ENCODE measurements at regions not wholly inside any gene's neighbourhood (a gene's known extent, or its start where the extent isn't known, plus 50 kb on each side); places are given as distances from the start of the nearest gene placed in this dataset.

DNA sequence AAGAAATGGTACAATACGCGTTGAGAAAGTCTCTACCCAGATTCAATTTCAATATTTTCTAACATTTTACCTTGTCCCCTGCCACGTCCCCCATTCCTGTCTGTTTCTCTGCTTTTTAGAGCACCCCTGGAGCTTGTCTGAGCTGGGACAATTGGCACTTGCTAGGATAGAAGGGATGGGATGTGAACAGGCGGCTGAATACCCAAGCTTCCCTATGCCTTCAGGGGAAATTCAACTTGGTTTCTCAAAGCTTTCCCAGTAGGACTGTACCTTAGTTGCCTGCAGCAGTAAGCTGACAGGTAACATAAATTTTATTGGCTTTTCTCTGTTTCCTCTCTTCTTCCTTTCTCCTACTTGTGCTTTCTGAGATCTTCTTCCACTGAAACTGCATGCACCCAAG, 1663.3 kb downstream of the EFNB2 start:
- DNase-seq (ENCODE audit: low read depth, low spot score), result no peak

DNA sequence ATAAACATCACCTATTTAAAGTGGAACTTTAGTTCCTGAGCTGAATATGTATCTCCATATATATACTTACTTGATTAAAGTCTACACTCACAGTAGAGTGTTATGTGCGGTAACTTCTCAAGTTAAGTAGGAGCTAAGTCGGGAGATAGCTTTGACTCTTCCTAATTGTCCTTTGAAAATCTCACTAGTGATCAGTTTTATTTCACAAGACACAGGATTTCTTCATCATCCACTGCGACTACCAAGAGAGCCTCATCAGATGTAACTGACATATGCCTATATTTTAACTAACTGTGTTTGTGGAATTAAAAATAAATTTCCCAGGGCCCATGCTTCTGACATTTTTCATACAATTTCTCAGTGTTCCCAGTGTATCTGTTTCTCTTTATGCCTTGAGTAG, 1664.0 kb downstream of the EFNB2 start:
- no peak for DNase-seq (ENCODE audit: low read depth, low spot score)

DNA sequence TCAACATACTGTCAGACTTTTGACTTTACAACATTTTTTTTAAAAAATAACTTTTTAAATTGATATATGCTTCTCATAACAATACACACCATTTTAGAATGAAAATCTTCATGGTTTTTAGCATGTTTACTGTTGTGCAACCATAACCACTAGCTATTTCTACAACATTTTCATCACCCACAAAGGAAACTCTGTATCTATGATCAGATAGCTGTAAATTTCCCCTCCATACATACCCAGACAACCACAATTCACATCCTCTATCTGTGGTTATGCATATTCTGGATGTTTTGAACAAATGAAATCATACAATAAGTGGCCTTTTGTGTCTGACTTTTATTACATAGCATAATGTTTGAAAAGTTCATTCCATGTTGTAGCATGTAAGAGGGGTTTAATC, 1666.0 kb downstream of the EFNB2 start:
- no peak for DNase-seq (ENCODE audit: low read depth, low spot score)

DNA sequence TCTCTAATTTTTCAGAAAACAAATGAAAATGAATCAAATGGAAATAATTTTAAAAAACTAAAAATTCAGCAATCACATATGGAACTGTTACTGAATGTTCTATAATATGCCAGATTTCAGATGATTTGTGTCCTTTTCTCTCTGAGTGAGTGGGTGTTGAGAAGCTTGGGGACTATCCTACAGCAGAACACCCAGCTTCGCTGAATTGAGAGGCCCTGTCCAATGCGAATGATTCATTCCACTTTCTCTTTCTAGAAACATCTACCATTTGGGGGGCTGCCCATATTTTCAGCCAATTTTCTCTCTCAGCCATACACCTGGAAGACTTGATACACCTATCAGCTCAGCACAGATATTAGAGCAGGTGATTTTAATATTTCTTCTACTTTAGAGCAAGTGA, 1666.7 kb downstream of the EFNB2 start:
- DNase-seq (ENCODE audit: low read depth, low spot score), result no peak

DNA sequence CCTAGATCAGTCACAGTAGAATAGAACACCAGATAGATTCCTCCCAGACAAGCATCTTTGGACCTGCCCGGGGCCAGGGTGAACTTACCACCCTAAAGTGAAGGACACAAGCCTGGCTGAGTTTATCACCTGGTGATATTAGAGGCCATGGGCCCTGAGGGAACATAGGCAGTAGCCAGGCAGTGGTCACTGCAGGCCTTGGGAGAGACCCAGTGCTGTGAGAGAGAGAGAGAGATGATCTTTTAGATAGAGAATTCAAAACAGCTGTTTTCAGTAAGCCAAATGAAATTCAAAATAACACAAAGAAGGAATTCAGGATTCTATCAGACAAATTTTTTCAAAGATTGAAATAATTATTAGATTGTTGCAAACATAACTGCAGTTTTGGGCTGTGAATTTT, 1679.9 kb downstream of the EFNB2 start:
- DNase-seq (ENCODE audit: low read depth, low spot score), result no peak

DNA sequence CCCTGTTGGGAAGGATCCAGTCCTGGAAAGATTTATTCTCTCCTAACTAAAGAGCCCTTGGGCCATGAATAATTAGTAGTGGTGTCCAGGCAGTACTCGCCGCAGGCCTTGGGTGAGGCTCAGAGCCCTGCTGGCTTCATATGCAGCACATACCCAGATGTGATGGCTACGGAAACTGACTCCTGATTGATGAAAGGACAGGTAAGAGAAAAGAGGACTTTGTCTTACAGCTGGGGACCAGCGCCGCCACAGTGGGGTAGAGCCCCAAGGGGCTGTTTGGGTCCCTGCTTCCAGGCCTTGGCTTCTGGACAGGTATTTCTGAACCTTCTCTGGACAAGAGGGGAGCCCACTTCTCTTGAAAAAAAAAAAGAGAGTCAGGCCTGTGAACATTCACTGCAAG, 1680.8 kb downstream of the EFNB2 start:
- no peak for DNase-seq (ENCODE audit: low read depth, low spot score)

DNA sequence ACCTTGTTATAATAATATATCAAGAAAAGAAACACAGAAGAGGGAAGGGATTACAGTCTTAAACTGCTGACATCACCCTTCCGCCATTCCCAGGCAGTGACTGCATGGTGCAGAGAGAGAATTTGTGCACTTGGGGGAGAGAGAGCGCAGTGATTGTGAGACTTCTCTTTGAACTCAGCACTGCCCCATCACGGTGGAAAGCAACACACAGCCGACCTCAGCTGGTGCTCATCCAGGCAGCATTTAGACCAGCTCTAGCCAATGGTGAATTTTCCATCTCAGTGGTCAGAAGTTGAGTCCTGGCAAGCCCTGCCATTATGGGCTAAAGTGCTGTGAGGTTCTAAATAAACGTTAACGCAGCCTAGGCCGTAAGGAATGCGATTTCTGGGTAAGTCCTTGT, 1681.5 kb downstream of the EFNB2 start:
- DNase-seq (ENCODE audit: low read depth, low spot score), result no peak

DNA sequence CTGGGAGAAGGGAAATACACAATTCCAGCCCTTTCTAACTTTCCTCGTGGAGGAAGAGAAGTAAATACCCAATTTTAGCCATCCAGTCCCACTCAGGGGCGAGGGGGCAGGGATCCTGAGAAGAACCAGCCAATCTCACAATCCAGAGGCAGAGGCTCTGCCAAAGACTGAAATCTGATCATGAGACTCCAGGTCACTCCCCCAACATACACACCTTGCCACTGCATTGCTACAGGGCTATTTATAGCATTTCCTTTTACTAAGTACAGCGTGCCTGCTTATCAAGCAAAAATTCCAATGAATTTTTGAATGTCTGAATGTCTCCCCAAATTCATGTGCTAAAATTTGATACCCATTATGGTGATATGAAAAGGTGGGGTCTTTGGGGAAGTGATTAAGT, 1687.5 kb downstream of the EFNB2 start:
- DNase-seq (ENCODE audit: low read depth, low spot score), result no peak

DNA sequence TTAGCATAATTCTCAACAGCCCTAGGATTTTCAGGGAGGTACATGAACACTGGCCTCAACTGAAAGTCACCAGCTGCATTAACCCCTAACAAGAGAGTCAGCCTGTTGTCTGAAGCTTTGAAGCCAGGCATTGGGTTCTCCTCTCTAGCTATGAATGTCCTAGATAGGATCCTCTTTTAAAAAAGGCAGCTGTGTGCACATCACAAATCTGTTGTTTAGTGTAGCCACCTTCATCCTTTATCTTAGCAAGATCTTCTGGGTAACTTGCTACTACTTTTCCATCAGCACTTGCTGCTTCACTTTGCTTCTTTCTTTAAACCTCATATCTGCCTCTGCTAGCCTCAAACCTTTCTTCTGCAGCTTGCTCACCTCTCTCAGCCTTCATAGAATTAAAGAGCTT, 1692.1 kb downstream of the EFNB2 start:
- no peak for DNase-seq (ENCODE audit: low read depth, low spot score)

DNA sequence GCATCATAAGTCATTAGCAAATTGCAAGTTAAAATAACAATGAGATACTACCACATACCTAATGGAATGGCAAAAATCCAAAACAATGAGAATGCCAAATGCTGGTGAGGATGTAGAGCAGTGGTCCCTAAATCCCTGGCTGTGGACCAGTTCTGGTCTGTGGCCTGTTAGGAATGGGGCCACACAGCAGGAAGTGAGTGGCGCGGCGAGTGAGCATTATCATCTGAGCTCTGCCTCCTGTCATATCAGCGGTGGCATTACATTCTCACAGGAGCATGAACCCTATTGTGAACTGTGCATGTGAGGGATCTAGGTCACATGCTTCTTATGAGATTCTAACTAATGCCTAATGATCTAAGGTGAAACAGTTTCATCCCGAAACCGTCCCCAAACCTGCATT, 1694.4 kb downstream of the EFNB2 start:
- no peak for DNase-seq (ENCODE audit: low read depth, low spot score)

DNA sequence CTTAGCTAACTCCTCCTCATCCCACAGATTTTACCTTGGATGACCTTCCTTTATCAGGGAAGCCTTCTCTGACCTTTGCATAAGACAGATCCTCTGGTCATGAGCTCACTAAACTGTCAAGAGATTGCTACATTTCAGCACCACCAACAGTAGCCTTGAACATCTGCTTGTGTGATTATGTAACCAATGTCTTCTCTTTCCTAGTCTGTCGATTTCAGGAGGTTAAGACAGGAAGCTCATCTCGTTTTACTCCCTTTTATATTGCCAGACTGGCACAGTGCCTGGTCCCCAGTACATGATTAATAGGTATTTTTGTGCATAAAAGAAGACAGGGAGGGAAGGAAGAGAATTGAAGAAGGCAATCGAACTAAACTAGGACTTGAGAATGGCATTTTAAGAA, 1697.7 kb downstream of the EFNB2 start:
- DNase-seq (ENCODE audit: low read depth, low spot score), result no peak

DNA sequence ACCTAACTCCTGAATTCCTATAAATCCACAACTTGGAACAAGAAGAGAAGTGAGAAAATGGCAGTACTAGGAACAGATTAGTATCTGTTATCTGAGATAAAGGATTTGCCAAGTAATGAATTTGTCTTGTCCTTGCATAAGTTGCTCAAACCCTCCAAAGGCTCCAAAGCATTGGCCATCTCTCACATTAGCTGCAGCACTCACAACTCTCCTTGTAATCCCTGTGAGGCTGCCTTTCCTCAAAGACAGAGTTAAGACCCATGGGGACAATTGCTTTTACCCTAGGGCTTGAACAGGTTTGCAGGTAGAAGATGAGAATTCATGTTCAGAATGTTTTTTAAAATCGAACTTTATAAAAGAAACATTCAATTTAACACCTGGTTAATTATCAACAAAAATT, 1702.2 kb downstream of the EFNB2 start:
- DNase-seq (ENCODE audit: low read depth, low spot score), result no peak

DNA sequence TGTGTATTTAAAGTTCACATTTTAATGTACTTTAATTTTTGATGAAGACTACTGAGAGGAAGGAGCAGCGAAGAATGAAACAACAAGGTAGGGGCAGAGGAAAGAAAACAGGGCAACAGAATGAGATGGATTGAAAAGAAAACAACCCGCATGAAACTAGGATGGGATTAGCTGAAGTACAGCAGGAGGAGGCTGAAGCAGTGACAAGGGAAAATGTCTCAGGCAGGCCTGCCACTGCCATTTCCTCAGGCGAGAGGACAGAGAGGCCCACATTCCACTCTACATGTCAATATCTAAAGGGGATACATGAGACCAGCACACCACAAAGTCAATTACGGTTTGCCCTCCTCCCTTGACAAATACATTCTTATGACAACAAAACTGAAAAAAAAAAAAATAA, 1703.2 kb downstream of the EFNB2 start:
- no peak for DNase-seq (ENCODE audit: low read depth, low spot score)

DNA sequence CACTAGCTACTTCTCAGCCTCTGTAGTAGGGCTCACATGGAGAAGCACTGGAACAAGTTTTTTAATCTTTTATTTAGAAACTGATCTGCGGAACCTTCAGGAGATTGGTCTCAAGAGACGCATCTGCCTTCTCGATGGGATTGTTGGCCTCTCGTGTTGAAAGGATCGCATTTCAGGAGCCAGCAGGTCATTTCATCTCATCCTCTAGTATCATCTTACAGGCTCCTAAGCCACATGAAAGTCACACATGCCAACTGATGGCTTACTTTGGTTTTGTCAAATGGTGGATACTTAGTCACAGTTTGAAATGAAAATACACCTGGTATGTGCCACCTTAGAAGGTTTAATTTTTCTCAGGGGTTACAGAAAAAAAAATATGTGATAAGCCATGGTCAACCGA, 1703.6 kb downstream of the EFNB2 start:
- no peak for DNase-seq (ENCODE audit: low read depth, low spot score)

DNA sequence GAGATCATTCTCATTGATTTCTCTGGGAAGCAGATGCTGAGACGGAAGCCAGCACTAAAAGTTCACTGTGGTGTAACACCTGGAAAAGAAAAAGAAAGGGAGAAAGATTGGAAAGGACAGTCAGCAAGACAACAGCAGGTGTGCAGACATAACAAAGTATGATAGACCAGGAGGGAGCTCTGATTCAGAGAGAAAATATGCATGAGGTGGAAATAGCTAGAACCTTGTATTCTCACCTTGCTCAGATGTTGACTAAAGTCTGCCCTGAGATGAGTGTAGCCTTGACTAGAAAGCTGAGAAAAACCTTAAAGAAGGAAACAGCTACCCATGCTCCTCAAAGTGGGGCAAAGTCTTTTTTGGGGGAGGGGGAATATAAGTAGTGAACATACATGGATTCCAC, 1711.8 kb downstream of the EFNB2 start:
- no peak for DNase-seq (ENCODE audit: low read depth, low spot score)

DNA sequence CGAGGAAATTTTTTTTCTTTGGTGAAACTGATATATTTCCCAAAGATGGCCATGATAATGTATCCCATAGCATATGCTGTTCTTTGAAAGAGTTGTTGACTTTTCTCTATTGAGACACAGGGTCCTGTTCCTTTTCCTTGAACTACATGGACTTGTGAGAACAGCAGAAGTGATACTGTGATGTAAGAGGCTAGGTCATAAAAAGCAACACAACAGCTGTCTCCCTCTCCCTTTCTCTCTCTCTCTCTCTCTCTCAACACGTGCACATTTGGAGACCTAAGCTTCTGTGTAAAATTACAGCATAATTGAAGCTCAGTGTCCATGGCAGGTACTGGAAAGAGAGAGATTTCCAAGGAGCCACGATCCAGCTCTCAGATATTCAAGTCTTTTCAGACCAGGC, 1712.4 kb downstream of the EFNB2 start:
- no peak for DNase-seq (ENCODE audit: low read depth, low spot score)

DNA sequence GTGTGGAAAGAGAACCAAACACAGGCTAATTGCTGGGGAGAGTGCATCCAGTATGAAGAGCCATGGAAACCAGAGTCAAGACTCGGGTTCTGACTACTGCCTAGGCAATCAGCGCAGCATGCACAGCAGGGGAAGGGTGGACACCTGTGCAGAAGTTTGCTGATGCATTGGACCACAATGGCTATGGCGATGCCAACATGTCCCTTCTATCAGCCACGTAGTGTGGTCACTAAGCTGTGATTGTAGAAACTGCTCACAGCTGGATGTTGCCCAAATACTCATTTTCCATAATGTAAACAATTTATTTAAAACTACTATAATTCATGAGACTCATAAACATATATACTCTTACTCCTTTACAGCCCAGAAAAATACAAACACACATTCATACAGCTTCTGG, 1718.2 kb downstream of the EFNB2 start:
- no peak for DNase-seq (ENCODE audit: low read depth, low spot score)

DNA sequence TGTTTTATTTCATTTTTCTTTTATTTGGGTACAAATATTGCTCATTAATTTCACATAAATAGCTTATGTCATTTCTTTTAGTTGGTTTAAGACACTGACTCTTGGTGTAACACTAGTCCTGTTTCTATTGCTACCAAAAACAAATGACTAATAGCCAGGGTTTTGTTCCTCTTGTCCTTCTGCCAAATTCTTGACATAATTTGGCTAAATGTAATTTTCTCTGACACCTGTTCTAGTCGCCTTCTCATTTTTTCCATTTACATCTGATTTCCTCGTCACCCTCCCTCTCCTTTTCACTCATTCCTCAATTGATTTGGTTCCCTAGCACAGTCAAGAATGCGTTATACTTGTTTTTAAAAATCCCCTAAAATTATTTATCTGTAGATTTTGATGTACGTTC, 1718.7 kb downstream of the EFNB2 start:
- DNase-seq (ENCODE audit: low read depth, low spot score), result no peak

DNA sequence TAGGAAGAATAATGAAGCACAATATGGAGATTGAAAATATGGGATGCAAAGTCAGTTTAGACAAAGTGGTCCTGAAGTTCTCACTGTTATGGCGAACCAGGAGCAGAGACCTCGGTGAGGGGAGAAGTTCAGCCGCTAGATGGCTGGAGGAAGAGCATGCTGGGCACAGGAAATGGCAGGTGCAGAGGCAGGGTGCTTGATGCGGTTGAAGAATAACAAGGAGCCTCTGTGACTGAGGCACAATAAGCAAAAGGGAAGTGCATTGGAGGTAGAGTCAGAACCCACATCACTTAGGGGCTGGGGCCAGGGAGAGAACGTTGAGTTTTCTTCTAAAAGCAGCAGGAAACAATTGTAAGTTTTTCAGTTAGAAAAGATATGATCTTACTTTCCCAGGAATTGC, 1725.2 kb downstream of the EFNB2 start:
- DNase-seq (ENCODE audit: low read depth, low spot score), result no peak

DNA sequence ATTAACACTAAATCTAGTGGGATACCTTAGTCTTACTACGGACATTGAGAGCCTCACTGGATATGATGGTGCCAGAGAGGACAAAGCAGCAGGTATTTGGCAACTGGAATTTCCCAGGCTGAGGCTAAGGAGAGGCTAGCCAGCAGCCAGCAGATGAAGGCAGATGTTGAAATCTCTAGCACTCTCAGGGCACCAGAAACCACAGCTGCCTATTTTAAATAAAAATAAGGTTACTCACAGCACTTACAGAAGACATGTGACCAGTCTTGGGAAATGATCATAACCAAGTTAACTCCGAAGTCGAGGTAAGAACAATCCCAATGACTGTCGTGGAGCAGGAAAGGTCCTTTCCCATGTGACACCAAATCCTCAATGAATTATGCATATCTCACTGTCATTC, 1726.0 kb downstream of the EFNB2 start:
- no peak for DNase-seq (ENCODE audit: low read depth, low spot score)

DNA sequence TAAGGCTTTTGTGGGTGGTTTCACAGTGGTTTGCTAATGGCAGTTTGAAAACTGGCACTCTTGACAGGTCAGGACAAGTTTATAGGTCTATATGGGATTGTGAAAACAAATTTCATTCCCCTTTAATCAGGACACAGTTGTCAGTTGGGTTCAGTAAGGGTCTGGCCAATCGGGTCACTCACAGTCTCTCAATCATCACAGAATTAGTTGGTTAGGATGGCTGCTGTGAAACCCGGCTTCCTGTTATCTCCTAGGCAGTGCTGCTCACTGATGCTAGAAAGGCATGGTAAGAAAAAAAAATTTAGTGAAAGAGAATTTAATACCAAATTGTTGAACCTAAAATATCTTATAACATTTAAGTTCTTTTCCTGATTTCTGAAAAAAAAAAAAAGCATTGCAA, 1730.1 kb downstream of the EFNB2 start:
- DNase-seq (ENCODE audit: low read depth, low spot score), result no peak

DNA sequence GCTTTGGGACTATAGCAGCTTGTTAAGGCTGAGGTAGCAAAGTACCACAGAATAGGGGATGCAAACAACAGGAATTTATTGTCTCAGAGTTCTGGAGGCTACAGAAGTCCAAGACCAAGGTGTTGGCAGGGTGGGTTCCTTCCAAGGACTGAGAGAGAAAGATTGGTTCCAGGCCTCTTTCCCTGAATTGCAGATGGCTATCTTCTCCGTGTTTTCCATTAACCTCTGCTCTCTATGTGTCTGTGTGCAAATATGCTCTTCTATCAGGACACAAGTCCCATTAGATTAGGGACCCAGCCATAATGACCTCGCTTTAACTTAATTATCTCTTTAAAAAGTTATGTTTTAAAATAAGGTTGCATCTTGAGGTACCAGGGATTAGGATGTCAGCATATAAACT, 1732.9 kb upstream of the SLC10A2 start:
- no peak for DNase-seq (ENCODE audit: low read depth, low spot score)

DNA sequence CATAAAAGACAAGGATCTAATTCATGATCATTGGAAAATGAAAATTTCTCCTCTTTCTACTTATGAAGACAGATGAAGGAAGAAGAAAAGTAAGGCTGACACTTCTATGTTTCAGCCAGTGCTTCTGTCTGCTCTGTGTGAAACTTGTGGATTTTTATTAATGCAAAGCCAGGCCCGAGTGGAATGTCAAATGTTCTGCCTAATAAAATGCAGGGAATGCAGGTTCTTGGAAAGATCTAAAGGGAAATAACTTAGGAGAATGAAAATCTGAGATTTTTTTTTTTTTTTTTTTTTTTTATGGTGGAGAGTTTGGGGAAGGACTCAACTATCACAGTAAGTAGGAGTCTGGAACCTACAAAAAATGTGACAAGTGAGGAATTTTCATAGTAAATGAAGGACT, 1732.3 kb upstream of the SLC10A2 start:
- no peak for DNase-seq (ENCODE audit: low read depth, low spot score)

DNA sequence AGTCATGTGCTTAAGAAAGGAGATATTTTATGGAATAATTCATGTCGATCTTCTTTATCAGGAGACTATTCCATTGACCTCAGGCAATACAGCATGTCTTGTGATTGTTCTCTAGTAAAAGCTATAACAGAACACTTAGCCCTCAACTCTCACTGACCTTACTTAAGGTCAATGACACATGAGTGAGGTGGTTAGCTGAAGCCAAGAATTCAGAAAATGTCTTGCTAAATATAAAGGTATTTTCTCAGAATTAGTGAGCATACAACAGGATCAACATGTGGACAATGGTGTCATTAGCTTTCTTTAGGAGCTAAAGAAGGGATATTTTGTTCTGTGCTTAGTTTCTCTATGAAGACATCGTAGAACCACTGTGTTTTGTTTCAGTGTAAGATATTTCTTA, 1730.4 kb upstream of the SLC10A2 start:
- DNase-seq (ENCODE audit: low read depth, low spot score), result no peak

DNA sequence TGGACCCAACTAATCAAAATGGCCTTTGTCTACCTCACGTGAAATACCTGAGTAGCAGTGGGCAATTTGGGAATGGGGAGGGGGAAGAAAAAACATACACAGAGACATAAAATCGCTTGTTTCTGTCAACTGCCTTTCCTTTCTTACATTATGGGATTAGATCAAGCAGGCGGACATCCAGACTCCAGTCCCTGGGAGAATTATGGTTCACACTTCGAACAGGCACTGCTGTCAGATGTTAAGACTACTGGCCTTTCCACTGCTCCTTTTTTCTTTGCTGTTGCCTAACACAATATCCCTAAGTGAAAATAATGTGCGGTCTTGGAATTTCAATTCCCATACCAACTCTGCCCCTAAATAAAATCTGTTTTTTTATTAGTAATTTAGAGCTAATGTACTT, 1719.7 kb upstream of the SLC10A2 start:
- DNase-seq (ENCODE audit: low read depth, low spot score), result no peak

Measured in activated naive CD8-positive, alpha-beta T cell treated with anti-CD3 and anti-CD28 coated beads, Interleukin-2, amount 50 U/mL, for 16 hours (primary cell).